Activated T-helper 1 cell treated with Interleukin-2 at 50 U/mL for 16 hours (primary cell): ENCODE measurements at regions not wholly inside any gene's neighbourhood (a gene's known extent, or its start where the extent isn't known, plus 50 kb on each side); places are given as distances from the start of the nearest gene placed in this dataset.

ENCODE experiments used
- DNase-seq: peaks from one replicate; pipeline ENCODE4 v3.0.0-alpha.2; 2020; ENCODE audit warnings: low read depth

- no peak for DNase-seq
Measured at GRCh38 chr2:174667250-174667860, 69.8 kb upstream of the WIPF1 start.

DNA sequence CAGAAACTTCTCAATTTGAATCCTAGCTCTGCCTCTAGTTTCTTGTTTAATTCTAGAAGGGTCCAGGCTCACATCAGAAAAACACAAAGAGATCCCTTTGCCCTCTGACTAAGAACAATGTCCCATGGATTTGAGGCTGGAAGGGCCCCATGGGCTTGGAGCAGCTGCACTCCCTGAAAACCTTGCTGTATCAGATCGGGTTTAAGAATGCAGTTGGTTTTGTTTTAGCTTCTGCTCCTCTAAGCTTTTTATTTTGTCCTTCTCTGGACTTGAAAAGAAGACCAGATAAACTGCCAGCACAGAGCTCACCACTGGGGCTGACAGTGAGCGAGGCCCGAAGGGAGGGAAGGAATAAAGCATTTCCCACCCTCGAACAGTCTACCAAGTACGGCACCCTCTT, 69.2 kb upstream of the WIPF1 start:
- no peak for DNase-seq

DNA sequence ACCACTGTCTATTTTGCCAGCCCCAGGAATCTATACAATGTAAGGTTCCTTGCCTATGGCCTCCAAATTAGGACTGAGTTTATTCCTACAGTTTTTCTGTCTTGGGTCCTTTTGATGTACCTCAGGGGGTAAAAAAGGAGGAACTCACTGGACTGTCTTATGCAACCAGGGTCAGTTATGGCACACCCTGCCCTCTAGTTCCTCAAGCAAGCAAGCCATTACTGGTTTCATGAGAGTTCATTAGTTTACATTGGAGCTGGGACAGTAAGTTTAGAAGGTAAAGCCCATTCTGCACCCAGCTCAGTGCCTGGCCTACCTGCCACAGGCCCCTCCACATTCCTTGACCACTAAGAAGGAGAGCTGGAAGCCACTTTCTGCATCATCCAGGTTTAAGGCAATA, 68.7 kb upstream of the WIPF1 start:
- no peak for DNase-seq

- no peak for DNase-seq
Measured at GRCh38 chr2:174664084-174664759, 66.6 kb upstream of the WIPF1 start.

DNA sequence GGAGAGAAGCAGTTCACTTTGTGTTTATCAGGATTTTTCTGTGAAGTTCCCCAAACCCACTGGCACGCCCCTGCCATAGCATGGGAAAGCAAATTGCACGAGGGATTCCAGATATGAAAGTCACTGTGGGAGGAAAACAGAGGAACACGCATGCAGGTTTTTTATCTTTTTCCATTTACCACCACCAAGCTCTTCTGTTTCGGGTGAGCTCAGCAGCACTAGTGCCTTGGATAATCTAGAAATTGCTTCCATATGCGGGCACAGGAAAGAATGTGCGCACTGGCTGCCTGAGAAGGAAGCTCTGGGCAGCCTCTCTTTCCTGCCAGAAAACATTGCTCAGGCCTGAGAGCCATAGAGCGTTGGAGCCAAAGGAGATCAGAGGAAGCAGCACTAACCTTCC, 65.9 kb upstream of the WIPF1 start:
- no peak for DNase-seq

- no peak for DNase-seq
Measured at GRCh38 chr2:174662859-174663258, 65.3 kb upstream of the WIPF1 start.

DNA sequence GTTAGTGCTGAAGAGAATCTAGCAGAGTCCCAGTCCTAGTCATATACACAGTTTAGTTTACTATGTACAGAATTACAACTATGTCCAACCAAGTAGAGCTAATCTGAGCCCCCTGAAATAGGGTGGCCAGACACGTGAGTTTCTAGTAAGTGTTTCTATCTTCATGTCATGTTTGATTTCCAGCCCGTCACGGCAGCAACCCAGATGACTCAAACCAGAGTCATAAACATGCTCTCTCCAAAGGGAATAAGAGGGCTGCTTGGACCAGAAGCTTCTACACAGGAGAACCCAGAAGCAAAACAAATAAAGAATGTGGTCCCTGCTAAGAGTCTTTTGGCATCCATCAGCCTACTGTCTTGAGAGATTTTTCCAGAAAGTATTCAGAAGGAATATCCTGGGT, 64.9 kb upstream of the WIPF1 start:
- no peak for DNase-seq

DNA sequence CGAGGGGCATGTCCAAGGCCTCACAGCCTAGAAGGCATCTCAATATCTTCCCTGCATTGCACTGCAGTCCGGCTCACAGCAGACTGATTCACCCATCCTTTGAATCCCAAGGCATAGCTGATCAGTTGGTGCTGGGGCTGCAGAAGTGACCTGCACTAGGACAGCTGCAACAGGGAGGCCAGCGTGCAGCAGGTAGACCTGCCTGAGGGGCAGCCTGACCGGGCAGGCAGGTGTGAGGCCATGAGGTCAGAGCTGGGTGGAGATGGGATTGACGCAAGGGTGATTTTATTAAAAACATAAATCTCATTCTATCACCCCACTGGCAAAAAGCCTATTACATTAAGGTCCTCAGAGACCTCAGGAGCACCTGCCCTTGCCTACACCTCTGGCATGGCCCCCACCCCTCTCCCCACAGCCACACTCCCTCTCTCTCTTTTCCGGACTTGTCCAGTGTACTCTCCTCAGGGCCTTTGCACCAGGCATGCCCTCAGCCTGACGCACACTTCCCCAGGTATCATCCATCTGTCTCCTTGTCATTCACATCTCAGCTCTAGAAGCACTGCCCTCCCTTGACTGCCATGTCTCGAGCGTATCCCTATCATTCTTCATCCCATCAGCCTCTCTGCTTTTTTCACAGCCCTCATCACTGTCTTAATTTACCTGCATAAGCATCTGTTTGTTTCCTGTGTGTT, 63.5 kb upstream of the WIPF1 start:
- DNase-seq, result no peak

DNA sequence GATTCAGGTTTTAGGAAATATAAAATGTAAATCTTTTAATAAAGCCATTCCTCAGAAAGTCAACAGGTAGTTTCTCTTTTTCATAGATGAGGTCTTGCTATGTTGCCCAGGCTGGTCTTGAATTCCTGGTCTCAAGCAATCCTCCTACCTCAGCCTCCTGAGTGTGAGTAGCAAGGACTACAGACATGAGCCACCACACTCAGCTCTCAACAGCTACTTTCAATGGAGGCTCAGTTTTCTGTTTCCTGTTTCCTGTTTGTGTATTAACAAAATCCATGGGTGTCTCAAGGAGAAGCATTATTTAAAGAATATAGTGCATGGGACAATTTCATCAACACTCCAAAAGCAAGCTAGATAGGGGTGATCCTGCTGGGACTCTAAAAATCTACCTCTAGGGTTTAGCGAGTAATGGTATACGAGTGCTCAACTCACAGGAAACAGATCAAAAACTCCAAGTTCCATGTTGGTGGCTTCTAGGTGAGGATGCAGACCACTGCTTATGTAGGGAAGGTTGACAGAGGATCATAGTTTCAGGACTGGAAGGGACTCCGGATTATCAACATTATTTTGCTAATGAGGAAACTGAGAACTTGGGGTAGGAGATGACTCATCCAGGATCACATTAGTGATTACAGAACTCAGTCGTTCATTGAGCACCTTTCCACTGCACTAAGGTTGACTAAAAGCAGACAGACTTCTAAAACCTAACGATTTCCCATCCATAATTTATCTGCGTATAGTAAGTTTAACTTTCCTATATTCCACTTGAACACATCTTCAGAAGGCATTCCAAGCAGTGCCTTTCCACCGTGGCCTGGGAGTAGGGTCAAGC, 61.7 kb upstream of the WIPF1 start:
- no peak for DNase-seq

DNA sequence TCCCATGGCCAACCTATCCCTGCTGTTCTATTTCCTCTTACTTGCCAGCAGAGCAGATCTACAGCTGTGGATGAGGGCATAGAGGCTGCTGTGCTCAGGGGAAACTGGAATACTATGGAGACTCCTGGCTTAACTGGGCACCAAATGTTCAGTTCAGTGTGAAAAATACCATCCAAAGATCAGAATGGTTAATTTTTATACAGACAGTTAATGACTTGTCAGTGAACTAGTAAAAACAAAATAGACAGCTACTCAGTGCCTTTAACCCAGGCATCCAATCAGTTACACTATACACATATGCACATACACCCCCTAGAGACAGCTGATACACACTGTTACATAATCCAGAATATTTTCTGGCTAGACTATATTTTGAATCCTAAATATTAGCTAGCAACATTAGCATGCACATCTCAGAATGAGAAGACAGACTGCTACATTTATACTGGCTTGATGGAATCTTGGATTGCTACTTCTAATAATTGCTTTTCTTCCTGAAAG, 59.1 kb upstream of the WIPF1 start:
- DNase-seq, result no peak

GRCh38 chr2:174656035-174656434, 58.4 kb upstream of the WIPF1 start:
- DNase-seq, result no peak

GRCh38 chr2:174654419-174654941, 56.9 kb upstream of the WIPF1 start:
- DNase-seq, result no peak

DNA sequence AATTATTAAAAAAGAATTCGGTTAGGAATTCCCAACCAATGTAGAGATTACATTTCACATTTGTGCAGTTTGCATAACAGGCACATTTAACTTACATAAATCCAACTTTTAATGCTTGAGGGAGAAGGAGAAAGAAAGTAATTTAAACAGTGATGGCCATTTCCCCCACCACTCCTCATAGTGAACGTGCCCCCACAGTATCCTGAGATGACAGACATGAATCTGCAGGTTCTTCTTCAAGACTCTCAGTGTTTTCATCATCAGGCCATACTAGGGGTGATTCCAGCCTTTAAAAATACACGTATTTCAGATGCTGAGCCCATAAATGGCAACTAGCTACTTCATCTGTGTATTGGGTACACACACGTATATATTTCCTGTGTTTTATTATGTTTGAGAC, 51.3 kb upstream of the WIPF1 start:
- DNase-seq, result no peak
